Mammary epithelial cell (primary cell): ENCODE measurements at regions not wholly inside any gene's neighbourhood (a gene's known extent, or its start where the extent isn't known, plus 50 kb on each side); places are given as distances from the start of the nearest gene placed in this dataset.

Experiments used
- CTCF ChIP-seq, 2 donors: IDR thresholded peaks in 1 of 2; conservative IDR thresholded peaks in 1 of 2; 2 replicates each; pipeline ENCODE4 v1.5.1; 2011 to 2012; ENCODE audit warnings: inconsistent platforms in 2 of 2, low read length in 2 of 2, mild to moderate bottlenecking in 2 of 2, control low read depth in 1 of 2, low read depth in 1 of 2; ENCODE audit not compliant: insufficient read depth in 1 of 2; ENCODE audit errors: extremely low read depth in 1 of 2
- EZH2 ChIP-seq: IDR thresholded peaks from 2 replicates; pipeline ENCODE4 v1.6.1; 2012; ENCODE audit warnings: low read length, inconsistent platforms, borderline replicate concordance

DNA sequence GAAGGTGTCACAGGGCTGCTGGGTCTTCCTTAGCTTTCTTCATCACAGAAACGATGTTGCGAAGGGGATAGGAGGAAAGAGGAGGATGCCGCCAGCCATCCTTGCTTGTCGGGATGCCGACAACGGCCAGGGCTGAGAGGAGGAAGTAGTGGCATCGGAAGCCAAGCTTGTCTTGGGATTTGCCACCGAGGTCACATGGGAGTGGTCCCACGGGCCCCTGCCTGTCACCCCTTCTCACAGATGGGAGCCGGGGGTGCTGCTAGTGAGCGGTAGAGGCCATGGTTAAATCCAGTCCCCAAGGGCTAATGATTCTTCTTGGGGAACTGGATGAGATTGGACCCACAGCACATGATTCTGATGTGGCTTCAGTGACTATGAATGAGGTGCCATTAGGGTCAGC, 1375.8 kb downstream of the BRD1 start:
- TF ChIP-seq CTCF (conservative IDR thresholded peaks at IDR 0.05 in 1 of 2, IDR thresholded peaks at IDR 0.05 in 1 of 2; ENCODE audit: extremely low read depth in 1 of 2, insufficient read depth in 1 of 2, low read depth in 1 of 2, low read length in 2 of 2) (no peak), EZH2 (no peak)
